ENCODE measurements at regions not wholly inside any gene's neighbourhood (a gene's known extent, or its start where the extent isn't known, plus 50 kb on each side); places are given as distances from the start of the nearest gene placed in this dataset.

GRCh38 chr3:150357923-150358607, 50.0 kb upstream of the TSC22D2 start:
- Histone ChIP-seq H2AFZ (ENCODE audit: low read depth, low read length, severe bottlenecking) (no peak overlapping the region), H3K4me3 (ENCODE audit: insufficient read depth, low read length, poor library complexity, severe bottlenecking) (no peak overlapping the region), H3K9ac (ENCODE audit: low read length) (no peak overlapping the region), H3K9me3 (ENCODE audit: insufficient read depth, low read length) (no peaks in the 10 kb centered on the region), H3K4me2 (ENCODE audit: low read depth, low read length, poor library complexity, severe bottlenecking) (no peak overlapping the region), H3K79me2 (ENCODE audit: insufficient read depth, low read length) (no peaks in the 10 kb centered on the region), H3K27me3 (ENCODE audit: low read length) (no peaks in the 10 kb centered on the region), H4K20me1 (ENCODE audit: low read depth, low read length) (no peaks in the 10 kb centered on the region), H3F3A (ENCODE audit: insufficient read depth) (no peaks in the 10 kb centered on the region), H3K9me2 (replicated peaks; ENCODE audit: insufficient read depth, low read length) (no peaks in the 10 kb centered on the region), H3K36me3 (ENCODE audit: low read length) (no peaks in the 10 kb centered on the region), H3K27ac (ENCODE audit: low read depth, low read length) (no peak overlapping the region)
- TF ChIP-seq CTCF (IDR thresholded peaks at IDR 0.05; ENCODE audit: insufficient read depth, low read length, poor library complexity, severe bottlenecking) (no peak), EZH2phosphoT487 (conservative IDR thresholded peaks at IDR 0.05; ENCODE audit: low read length) (no peak)

GRCh38 chr3:150357140-150357539, 51.0 kb upstream of the TSC22D2 start:
- H3K79me2 ChIP-seq (ENCODE audit: insufficient read depth, low read length), result no peaks in the 10 kb centered on the region
- no peaks in the 10 kb centered on the region for H3F3A ChIP-seq (ENCODE audit: insufficient read depth)
- no peaks in the 10 kb centered on the region for H3K9me3 ChIP-seq (ENCODE audit: insufficient read depth, low read length)
- H4K20me1 ChIP-seq (ENCODE audit: low read depth, low read length), result no peaks in the 10 kb centered on the region
- no peak overlapping the region for H3K27ac ChIP-seq (ENCODE audit: low read depth, low read length)
- no peak overlapping the region for H2AFZ ChIP-seq (ENCODE audit: low read depth, low read length, severe bottlenecking)
- no peak overlapping the region for H3K4me2 ChIP-seq (ENCODE audit: low read depth, low read length, poor library complexity, severe bottlenecking)
- H3K9ac ChIP-seq (ENCODE audit: low read length), result no peak overlapping the region
- no peaks in the 10 kb centered on the region for H3K36me3 ChIP-seq (ENCODE audit: low read length)
- TF ChIP-seq EZH2phosphoT487 (conservative IDR thresholded peaks at IDR 0.05; ENCODE audit: low read length), result no peak
- no peak for TF ChIP-seq CTCF (IDR thresholded peaks at IDR 0.05; ENCODE audit: insufficient read depth, low read length, poor library complexity, severe bottlenecking)
- no peak overlapping the region for H3K4me3 ChIP-seq (ENCODE audit: insufficient read depth, low read length, poor library complexity, severe bottlenecking)
- H3K27me3 ChIP-seq (ENCODE audit: low read length), result no peaks in the 10 kb centered on the region
- no peaks in the 10 kb centered on the region for H3K9me2 ChIP-seq (replicated peaks; ENCODE audit: insufficient read depth, low read length)

GRCh38 chr3:150355574-150355973, 52.5 kb upstream of the TSC22D2 start:
- no peak overlapping the region for H2AFZ ChIP-seq (ENCODE audit: low read depth, low read length, severe bottlenecking)
- no peaks in the 10 kb centered on the region for H3K9me2 ChIP-seq (replicated peaks; ENCODE audit: insufficient read depth, low read length)
- no peak overlapping the region for H3K27ac ChIP-seq (ENCODE audit: low read depth, low read length)
- H3K4me2 ChIP-seq (ENCODE audit: low read depth, low read length, poor library complexity, severe bottlenecking), result no peak overlapping the region
- H3K36me3 ChIP-seq (ENCODE audit: low read length), result no peaks in the 10 kb centered on the region
- no peak overlapping the region for H3K9ac ChIP-seq (ENCODE audit: low read length)
- no peaks in the 10 kb centered on the region for H3K79me2 ChIP-seq (ENCODE audit: insufficient read depth, low read length)
- H4K20me1 ChIP-seq (ENCODE audit: low read depth, low read length), result no peaks in the 10 kb centered on the region
- TF ChIP-seq EZH2phosphoT487 (conservative IDR thresholded peaks at IDR 0.05; ENCODE audit: low read length) (no peak), CTCF (IDR thresholded peaks at IDR 0.05; ENCODE audit: insufficient read depth, low read length, poor library complexity, severe bottlenecking) (no peak)
- H3F3A ChIP-seq (ENCODE audit: insufficient read depth), result no peaks in the 10 kb centered on the region
- H3K27me3 ChIP-seq (ENCODE audit: low read length), result no peaks in the 10 kb centered on the region
- no peaks in the 10 kb centered on the region for H3K9me3 ChIP-seq (ENCODE audit: insufficient read depth, low read length)
- H3K4me3 ChIP-seq (ENCODE audit: insufficient read depth, low read length, poor library complexity, severe bottlenecking), result no peak overlapping the region
